ENCODE measurements at regions not wholly inside any gene's neighbourhood (a gene's known extent, or its start where the extent isn't known, plus 50 kb on each side); places are given as distances from the start of the nearest gene placed in this dataset.

DNA sequence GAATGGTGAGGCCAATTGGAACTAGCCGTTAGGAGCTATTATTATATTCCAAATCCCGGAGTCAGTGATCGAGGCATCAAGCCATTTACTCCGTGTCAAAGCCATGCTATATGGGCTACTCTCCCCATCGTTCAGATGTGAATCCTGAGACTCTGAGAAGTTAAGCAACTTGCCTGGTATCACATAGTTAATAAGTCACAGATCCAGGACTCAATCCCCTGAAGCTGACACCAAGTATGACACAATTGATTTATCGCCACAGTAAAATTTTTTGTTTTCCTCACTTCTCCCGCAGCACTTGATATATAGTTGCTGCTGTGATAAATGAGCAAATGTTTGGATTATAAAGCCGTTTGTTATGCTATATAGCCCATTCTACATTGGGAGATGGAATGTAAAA, 50.8 kb upstream of the TSHZ2 start:
- TF ChIP-seq, protein P1, sequence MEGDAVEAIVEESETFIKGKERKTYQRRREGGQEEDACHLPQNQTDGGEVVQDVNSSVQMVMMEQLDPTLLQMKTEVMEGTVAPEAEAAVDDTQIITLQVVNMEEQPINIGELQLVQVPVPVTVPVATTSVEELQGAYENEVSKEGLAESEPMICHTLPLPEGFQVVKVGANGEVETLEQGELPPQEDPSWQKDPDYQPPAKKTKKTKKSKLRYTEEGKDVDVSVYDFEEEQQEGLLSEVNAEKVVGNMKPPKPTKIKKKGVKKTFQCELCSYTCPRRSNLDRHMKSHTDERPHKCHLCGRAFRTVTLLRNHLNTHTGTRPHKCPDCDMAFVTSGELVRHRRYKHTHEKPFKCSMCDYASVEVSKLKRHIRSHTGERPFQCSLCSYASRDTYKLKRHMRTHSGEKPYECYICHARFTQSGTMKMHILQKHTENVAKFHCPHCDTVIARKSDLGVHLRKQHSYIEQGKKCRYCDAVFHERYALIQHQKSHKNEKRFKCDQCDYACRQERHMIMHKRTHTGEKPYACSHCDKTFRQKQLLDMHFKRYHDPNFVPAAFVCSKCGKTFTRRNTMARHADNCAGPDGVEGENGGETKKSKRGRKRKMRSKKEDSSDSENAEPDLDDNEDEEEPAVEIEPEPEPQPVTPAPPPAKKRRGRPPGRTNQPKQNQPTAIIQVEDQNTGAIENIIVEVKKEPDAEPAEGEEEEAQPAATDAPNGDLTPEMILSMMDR (IDR thresholded peaks at IDR 0.05; ENCODE audit: insufficient read depth, low read depth, low read length, missing control alignments), result no peak
- DNase-seq (ENCODE audit: low read depth), result no peak
- no peak overlapping the region for H3K4me3 ChIP-seq (ENCODE audit: low read length)

DNA sequence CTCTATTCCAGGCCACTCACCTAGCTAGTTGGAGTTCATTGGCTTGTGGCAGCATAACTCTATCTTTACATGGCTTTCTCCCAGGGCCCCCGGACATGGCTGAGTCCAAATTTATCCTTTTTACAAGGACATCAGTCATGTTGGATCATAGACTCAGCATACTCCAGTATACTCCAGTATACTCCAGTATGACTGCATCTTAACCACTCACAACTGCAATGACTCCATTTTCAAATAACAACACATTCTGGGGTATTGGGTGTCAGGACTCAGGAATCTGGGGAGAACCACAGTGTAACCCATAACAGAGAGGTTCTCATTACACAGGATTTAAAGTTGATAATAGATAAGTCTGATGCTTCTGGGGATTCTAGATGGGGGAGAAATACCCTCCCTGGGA, 53.8 kb upstream of the TSHZ2 start:
- H3K4me3 ChIP-seq (ENCODE audit: low read length), result no peak overlapping the region
- TF ChIP-seq, protein P1 (IDR thresholded peaks at IDR 0.05; ENCODE audit: insufficient read depth, low read depth, low read length, missing control alignments), result no peak
- no peak for DNase-seq (ENCODE audit: low read depth)

DNA sequence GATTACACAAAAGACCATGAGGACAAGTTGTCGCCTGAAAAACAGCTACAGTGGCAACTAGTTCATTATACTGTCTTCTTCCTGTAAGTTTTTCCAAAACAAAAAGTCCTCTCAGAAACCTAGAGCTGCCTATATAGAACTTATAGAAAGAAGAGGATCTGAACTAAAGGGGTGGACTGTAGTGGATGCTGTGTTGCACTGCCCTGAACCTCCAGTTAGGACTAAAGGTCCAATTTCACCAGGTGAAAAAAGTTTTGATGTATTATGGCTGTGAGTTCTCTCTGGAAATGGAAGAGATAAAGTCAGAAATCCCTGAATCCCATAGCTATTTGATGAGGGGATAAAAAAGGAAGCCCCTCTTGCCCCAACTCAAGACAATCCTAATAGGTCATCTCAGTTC, 56.6 kb upstream of the TSHZ2 start:
- no peak overlapping the region for H3K4me3 ChIP-seq (ENCODE audit: low read length)
- TF ChIP-seq, protein P1 (IDR thresholded peaks at IDR 0.05; ENCODE audit: insufficient read depth, low read depth, low read length, missing control alignments), result no peak
- DNase-seq (ENCODE audit: low read depth), result no peak

DNA sequence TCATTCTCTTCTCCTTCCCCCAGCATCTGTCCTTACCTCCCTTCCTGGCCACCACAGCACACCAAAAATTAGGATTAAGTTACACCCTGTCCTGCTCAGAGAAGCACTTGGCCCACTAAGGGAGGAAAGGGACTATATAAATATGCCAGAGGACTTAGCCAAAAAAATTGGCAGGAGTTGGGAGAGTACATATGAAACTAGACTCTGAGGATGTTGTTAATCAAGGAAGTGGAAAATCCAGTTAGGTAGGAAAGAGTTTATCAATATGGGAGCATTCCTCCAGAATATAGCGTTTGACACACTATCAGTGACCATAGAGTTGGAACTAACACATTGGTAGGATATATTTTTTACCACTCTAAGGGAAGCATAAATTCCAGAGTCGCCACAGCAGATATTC, 57.3 kb upstream of the TSHZ2 start:
- no peak for DNase-seq (ENCODE audit: low read depth)
- TF ChIP-seq, protein P1 (IDR thresholded peaks at IDR 0.05; ENCODE audit: insufficient read depth, low read depth, low read length, missing control alignments), result no peak
- no peak overlapping the region for H3K4me3 ChIP-seq (ENCODE audit: low read length)

DNA sequence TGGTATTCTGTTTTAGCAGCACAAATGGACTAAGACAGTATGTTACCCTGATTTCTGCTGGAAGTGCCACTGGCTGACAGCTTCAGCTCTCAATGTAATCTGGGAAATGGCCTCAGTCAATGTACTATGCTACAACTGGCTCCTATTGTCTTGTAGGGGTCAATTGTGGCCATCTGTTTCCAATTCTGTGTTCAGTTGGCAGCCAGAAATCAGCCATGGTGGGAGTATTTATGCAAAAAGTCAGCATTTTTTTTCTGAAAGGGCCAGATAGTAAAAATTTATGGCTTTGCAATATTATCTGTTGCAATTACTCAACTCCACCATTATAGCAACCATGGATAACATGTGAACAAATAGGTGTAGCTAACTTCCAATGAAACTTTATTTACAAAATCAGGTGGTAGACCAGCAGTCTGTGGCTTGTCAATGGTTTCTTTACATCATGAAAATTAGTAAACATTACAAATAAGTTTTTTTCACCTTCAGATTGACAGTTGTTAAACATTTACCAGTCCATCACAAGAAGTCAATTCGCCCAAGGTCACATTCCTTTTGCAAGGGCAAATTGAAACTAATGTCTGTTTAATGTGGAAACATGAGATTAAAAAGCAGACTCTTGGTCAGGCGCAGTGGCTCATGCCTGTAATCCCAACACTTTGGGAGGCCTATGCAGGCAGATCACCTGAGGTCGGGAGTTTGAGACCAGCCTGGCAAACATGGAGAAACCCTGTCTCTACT, 58.3 kb upstream of the TSHZ2 start:
- TF ChIP-seq, protein P1 (IDR thresholded peaks at IDR 0.05; ENCODE audit: insufficient read depth, low read depth, low read length, missing control alignments), result no peak
- no peak overlapping the region for H3K4me3 ChIP-seq (ENCODE audit: low read length)
- DNase-seq (ENCODE audit: low read depth), result no peak

DNA sequence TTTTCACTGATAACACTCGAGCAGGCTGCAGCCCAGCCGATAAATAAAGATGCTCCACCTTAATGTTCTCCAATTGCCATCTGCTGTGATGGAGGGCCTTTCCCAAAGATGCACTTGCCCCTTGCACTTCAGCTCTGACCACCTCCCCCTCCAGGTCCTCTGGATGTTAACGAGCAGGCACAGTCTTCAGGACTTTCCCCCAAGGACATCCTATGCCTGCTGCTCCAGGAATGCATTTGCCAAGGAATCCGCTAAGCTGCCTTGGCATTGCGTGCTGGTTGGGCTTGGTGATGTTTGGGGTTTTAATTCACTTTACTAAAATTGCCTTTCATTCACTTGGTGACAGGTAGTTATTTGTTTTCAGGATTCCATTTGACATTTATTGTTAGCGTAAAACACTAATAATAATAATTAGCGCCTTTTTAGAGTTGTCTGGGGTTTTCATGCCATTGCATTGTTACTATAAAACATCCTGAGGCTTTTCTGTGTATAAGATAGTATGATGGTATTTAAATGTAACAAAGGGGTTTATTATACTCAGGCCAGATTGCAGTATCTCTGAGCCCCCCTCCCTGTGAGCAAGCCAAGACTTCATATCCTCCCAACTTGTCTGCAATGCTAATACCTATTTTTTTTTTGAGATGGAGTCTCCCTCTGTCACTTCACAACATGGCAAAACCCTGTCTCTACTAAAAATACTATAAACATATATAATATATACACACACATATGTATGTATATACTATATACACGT, 66.7 kb upstream of the TSHZ2 start:
- H3K4me3 ChIP-seq (ENCODE audit: low read length), result no peak overlapping the region
- no peak for DNase-seq (ENCODE audit: low read depth)
- TF ChIP-seq, protein P1 (IDR thresholded peaks at IDR 0.05; ENCODE audit: insufficient read depth, low read depth, low read length, missing control alignments), result no peak

Data from epithelial cell of esophagus (primary cell).